Coronary artery (tissue), 2 donors: ENCODE measurements at regions not wholly inside any gene's neighbourhood (a gene's known extent, or its start where the extent isn't known, plus 50 kb on each side); places are given as distances from the start of the nearest gene placed in this dataset.

Experiments used
- DNase-seq: peaks from one replicate; pipeline ENCODE4 v3.0.0-alpha.2; 2017; ENCODE audit warnings: low spot score
- H3K27ac ChIP-seq, 2 donors: fragments of 200-600 bp; sonication (generic); one replicate each; pipeline ENCODE4 v1.5.1; 2016 to 2019
- H3K4me3 ChIP-seq: fragments of 200-600 bp; sonication (generic); 2 replicates; pipeline ENCODE4 v1.5.1; 2016; ENCODE audit warnings: mild to moderate bottlenecking, moderate library complexity
- CTCF ChIP-seq: fragments of 200-600 bp; sonication (generic); IDR thresholded peaks from one replicate; pipeline ENCODE4 v1.5.1; 2019; ENCODE audit warnings: antibody characterized with exemption

- TF ChIP-seq CTCF = no peak
- no peak overlapping the region for H3K27ac ChIP-seq
Observed at GRCh38 chrX:118167361-118167760, 50.8 kb upstream of the KLHL13 start.

GRCh38 chrX:118171356-118171755, 54.7 kb upstream of the KLHL13 start:
- DNase-seq = no peak
- Histone ChIP-seq H3K4me3 (no peak overlapping the region), H3K27ac (no peak overlapping the region)
- TF ChIP-seq CTCF = no peak

More at GRCh38 chrX:118167361-118167760, 50.8 kb upstream of the KLHL13 start:
- no peak overlapping the region for H3K4me3 ChIP-seq
- DNase-seq = no peak

DNA sequence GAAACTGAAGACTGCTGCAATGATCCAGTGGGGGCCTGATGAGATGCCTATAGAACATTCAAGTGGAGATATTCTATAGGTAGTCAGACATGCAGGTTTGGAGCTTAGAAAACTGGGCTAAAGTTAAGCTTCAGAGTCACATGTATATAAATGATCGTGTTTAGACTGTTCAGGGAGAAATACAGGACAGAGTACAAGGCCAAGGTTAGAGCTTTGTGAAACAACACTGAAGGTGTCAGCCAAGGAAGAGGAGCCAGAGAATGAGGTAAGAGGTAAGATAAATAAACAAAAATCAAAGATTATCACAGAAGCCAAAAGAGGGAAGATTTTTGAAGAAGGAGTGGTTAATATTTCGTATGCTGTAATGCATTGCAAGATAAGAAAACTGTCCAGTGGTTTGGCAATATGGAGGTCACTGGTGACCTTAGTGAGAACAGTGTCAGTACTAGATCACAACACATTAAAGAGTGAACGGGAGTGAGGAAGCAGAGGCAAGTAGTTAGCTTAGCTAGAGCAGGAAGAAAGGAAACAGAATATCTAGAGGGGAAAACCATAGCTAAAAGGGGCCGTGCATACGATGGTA, 58.0 kb upstream of the KLHL13 start:
- no peak for TF ChIP-seq CTCF
- DNase-seq = no peak
- no peak overlapping the region for H3K27ac ChIP-seq

DNA sequence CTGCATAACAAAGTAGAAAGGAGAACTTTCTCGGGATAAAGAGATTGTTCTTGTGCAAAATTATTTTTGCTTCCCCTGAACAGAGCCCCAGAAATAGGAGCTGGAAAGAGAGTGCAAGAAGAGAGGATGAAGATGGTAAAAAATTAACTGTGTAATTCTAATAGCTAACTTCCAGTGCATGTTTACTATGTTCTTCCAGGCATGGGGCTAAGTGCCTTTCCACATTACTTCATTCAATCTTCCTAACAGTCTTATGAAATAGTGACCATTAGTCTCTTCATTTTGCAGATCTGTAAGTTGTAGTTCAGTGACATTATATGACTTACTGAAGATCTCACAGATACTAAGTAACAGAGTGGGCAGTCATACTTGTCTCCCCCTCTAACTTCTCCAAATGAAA, 61.1 kb upstream of the KLHL13 start:
- no peak for TF ChIP-seq CTCF
- Histone ChIP-seq H3K27ac (no peak overlapping the region), H3K4me3 (no peak overlapping the region)
- DNase-seq = no peak

More for the DNA sequence above, 58.0 kb upstream of the KLHL13 start:
- no peak overlapping the region for H3K4me3 ChIP-seq

- H3K27ac ChIP-seq = no peak overlapping the region
- DNase-seq = no peak
- no peak overlapping the region for H3K4me3 ChIP-seq
- TF ChIP-seq CTCF = no peak
Observed at GRCh38 chrX:118178450-118178849, 61.8 kb upstream of the KLHL13 start.

- TF ChIP-seq CTCF = no peak
- no peak for DNase-seq
- H3K27ac ChIP-seq = no peak overlapping the region
- no peak overlapping the region for H3K4me3 ChIP-seq
Observed at GRCh38 chrX:118179161-118179560, 62.6 kb upstream of the KLHL13 start.

DNA sequence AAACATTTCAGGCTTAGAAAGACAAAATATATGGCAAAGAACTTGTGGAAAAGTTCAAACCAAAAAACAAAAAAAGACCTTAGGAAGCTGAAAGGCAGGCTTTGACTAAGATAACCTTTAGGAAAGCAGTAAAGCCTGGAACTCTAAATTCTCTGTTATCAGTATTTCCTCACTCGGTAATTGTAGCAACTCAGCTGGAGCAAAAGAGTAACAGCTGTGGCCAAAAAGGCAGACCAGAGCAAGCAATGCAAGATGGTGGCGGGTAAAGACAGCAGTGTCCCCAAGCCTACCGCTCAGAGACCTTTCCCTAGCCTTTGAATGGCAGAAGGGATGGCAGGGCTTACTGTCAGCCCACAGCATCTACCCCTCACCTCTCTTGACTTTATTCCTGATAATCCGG, 63.1 kb upstream of the KLHL13 start:
- no peak for TF ChIP-seq CTCF
- no peak overlapping the region for H3K27ac ChIP-seq
- DNase-seq = no peak
- H3K4me3 ChIP-seq = no peak overlapping the region
